HL-60 (cell line): ENCODE measurements at regions not wholly inside any gene's neighbourhood (a gene's known extent, or its start where the extent isn't known, plus 50 kb on each side); places are given as distances from the start of the nearest gene placed in this dataset.

Source experiments
- CTCF ChIP-seq: IDR thresholded peaks from one replicate; pipeline ENCODE4 v1.5.1; 2011; ENCODE audit warnings: low read length, control low read depth, inconsistent platforms; ENCODE audit not compliant: insufficient read depth
- GABPA ChIP-seq: IDR thresholded peaks from 2 replicates; pipeline ENCODE4 v1.6.1; 2012; ENCODE audit warnings: low read depth
- POLR2AphosphoS5 ChIP-seq: IDR thresholded peaks from 2 replicates; pipeline ENCODE4 v1.6.1; 2012; ENCODE audit warnings: low read depth

DNA sequence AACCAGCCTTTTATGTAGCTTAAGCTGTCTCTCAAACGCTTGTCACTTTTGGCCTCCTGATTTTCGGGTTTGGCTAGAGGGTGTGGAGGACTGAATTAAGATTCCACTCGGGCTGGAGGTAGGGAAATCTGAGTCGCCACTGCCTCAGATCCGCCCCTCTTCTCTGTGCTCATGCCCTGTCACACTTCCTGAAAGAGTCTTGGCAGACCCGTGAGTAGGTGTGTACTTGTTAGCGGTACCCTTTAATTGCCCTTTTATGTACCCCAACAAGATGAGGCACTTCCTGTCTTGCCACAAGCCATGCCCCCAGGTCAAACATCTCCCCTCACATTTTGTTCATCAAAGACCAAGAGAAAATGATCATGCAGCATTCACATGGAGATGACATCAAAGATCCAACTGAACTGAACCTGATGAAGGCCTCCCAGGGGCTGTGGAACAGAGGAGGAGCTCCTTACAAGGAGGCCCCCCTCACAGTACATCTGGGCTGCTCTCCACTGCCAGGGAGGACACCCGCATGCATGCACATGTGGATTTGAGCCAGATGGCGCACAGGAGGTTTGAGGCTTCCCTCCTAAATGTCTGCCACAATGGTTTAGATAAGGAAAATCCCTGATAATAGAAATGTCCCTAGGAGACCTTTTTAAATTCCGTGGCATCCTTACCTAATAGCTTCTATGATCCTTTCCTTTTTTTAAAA is 86.5 kb upstream of the CDKN3 start:
- TF ChIP-seq CTCF = no peak
- TF ChIP-seq POLR2AphosphoS5 = no peak
- TF ChIP-seq GABPA = no peak
